NCI-H1105 treated with DMSO at 0.1 percent for 48 hours (cell line): ENCODE measurements at regions not wholly inside any gene's neighbourhood (a gene's known extent, or its start where the extent isn't known, plus 50 kb on each side); places are given as distances from the start of the nearest gene placed in this dataset.
A peak's percentile ranks its signal among the peaks of the same experiment; 100 is the strongest.
"Not testable (repeated sequence)": the region's sequence is repeated elsewhere in the genome, so short reads cannot be mapped to it uniquely, and the experiment has no call there.

Experiments used
- DNase-seq: peaks from one replicate; lab custom pipeline; 2025; lab: John Stamatoyannopoulos, UW

DNA sequence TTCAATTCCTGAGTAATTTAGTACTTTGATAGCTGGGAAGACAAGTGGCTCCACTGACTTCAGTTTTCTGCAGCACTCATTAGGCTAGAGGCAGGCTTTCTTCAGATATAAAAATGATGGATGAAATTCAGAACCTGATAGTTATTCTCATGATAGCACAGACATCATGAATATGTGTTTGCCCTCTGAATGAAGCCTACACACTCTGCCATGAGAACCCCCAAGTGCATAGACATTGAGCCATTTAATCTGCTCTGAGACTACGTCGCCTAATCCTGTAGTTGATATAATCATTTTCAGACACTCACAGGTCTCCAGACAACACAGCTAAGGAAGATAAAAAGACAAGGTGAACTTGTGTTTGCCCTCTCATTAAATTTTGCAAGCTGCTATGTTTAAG, 566.1 kb downstream of the AMY1C start:
- DNase-seq = no peak

DNA sequence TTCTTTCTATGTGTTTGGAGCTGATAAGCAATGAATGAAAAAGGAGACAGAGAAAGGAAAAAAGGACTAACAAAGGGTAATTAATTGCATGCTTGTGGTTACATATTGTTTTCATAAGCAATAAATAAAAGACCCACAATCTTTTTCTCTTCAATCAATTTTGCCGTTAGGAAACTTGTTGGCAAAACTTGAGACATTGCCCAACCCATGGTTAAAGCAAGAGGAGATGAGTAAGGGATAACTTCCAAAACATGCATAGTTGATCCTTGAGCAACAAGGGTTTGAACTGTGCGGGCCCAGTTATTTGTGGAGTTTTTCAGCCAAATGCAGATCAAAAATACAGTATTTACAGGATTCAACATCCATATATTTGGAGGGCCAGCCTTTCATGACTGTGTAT, 572.4 kb downstream of the AMY1C start:
- DNase-seq = no peak

DNA sequence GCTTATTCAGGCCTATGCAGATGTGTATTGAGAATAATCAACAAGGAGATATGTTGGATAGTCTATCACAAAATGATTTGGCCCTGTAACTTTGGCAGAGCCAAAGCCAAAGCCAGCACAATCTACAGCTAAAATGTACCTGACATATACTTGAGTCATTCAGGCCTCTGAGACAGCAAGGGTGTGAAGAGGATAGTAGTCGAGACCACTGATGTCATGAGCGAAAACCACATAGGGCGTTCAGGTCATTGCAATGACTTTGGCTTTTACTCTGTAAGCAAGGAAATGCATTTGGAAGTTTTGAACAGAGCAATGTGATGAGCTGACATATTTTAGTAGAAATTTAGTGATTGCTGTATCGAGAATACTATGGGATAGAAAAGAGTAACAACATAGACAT, 579.6 kb downstream of the AMY1C start:
- no peak for DNase-seq

DNA sequence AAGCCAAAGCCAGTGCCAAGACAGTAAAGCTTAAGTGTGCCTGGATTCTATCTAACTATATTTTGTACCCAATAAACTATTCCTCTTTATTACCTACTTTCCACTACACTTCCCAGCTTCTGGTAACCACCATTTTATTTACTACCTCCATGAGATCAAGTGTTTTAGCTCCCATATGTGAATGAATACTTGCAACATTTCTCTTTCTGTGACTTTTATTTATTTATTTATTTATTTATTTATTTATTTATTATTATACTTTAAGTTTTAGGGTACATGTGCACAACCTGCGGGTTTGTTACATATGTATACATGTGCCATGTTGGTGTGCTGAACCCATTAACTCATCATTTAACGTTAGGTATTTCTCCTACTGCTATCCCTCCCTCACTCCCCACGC, 582.1 kb downstream of the AMY1C start:
- DNase-seq = no peak

DNA sequence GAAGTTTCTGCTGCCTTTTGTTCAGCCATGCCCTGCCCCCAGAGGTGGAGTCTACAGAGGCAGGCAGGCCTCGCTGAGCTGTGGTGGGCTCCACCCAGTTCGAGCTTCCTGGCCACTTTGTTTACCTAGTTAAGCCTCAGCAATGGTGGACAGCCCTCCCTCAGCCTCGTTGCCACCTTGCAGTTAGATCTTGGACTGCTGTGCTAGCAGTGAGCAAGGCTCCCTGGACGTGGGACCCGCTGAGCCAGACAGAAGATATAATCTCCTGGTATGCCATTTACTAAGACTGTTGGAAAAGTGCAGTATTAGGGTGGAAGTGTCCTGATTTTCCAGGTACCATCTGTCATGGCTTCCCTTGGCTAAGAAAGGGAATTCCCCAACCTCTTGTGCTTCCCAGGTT, 588.2 kb downstream of the AMY1C start:
- not testable (repeated sequence) for DNase-seq

DNA sequence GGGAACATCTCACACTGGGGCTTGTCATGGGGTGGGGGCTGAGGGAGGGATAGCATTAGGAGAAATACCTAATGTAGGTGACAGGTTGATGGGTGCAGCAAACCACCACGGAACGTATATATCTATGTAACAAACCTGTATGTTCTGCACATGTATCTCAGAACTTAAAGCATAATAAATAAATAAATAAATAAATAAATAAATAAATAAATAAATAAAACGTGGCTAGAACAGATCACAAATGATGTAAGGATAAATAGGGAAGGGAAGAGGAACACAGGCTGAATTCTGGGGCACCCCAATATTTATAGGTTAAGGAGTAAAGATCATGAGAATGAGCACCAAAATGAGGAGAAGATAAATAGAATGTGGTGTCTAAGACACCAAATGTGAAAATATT, 592.2 kb downstream of the AMY1C start:
- no peak for DNase-seq

DNA sequence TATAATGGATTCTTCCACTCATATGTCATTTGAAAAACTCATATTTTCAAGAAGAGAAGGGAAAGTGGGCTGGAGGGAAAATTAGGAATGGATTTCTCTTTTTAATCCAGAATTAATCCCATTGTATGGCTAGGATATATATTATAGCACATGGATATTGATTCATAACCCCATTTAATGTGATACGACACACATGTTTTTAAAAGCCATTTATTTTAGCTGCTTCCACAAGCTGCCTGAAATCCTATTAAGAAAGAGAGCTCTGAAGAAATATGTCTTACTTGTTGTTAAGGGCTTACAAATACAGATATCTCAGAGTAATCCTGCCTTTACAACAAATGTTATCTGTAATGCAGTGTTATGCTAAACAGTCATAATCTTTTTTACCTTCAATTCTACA, 598.6 kb downstream of the AMY1C start:
- DNase-seq = no peak

DNA sequence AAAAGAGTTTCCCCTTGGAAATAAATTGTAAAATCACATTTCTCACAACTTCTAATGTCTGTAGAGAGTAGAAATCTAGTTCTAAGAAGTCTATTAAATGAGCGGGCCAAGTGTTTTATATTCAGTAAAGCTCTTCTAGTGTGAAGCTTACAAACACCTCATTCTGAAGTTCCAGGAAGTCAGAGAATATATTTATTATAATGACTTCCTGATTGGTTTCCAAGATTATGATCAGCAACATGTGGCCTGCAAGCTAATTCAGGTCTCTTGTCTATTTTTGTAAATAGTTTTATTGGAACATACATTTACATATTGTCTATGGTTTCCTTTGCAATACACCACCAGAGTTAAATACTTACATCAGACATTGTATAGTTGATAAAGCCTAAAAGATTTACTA, 603.9 kb downstream of the AMY1C start:
- DNase-seq = no peak

DNA sequence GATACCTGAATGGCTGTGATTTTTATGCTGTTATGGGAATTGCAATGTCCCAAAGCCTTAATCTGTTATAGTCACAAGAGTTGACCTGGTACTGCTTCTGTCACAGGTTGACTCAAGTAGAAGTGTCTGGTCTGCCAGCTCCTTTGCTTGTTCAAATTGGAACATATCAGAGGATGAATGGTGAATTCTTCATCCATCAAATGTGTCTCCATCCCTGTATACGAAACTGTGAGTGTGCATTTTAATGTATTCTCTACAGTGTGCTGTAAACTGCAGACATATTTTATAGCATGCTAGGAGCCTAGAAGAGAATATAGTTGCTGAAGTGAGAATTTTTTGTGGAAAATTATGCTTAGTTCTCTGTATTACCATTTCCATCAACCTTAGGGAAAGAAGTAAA, 608.4 kb downstream of the AMY1C start:
- DNase-seq = no peak

DNA sequence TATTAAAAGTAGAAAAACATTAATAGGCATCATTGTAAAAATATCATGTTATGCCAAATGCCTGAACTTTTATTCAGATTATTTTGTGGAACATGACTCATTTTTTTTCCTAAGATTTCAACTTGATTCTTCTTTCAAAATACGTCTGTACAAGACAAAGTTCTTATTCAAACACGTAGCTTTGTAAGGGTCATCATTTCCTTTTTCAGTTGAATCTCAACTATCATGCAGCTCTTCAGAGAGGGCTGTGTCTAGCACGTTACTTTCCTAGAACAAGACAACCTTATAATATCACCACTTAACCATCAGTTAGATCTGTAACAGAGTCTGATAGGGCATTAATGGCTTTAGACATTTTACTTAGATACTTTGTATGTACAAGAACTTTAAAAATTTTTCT, 608.9 kb downstream of the AMY1C start:
- no peak for DNase-seq

DNA sequence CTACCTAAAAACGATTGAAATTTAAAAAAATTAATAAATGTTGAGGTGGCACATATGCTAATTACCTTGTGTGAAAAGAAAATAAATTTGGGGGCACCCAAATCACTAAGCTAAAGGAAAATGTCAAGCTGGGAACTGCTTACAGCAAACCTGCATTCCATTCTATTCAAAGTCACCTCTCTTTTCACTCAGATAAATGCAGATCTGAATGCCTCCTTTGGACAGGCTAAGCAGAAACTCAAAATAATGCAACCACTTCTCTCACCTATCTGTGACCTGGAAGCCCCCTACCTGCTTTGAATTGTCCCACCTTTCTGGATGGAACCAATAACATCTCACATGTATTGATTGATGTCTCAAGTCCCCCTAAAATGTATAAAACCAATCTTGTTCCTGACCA, 628.7 kb downstream of the AMY1C start:
- no peak for DNase-seq

DNA sequence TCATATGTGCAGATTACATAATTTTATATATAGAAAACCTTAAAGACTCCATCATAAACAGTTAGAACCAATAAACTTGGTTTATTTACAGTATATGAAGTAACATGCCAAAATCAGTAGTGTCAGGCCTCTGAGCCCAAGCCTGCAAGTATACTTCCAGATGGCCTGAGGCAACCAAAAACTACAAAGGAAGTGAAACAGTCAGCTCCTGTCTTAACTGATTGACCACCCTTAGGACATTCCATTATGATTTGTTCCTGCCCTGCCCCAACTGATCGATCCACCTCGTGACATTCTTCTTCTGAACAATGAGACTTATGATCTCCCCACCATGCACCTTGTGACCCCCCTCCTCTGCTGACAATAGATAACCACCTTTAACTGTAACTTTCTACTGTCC, 630.3 kb downstream of the AMY1C start:
- no peak for DNase-seq

DNA sequence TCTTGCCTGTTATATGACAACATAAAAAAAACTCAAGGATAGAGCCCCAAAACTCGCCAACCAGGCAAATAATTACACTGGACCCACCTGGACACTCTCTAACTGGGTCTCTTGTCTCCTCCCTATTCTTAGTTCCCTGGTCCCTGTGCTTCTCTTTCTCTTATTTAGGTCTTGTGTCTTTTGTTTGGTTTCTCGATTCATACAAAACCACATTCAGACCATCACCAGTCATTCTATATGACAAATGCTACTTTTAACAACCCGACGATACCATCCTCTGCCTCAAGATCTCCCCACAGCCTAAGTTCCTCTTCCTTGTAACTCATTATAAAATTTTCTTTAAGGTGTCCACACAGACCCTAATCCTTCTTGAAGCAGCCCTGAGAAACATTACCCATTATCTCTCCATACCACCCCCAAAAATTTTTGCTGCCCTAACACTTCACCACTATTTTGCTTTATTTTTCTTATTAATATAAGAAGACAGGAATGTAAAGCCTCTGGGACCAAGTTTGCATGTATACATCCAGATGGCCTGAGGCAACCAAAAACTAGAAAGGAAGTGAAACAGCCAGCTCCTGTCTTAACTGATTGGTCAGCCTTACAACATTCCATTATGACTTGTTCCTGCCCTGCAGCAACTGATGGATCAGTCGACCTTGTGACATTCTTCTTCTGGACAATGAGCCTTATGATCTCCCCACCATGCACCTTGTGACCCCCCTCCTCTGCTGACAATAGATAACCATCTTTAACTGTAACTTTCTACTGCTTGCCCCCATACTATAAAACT, 638.2 kb downstream of the AMY1C start:
- no peak for DNase-seq

DNA sequence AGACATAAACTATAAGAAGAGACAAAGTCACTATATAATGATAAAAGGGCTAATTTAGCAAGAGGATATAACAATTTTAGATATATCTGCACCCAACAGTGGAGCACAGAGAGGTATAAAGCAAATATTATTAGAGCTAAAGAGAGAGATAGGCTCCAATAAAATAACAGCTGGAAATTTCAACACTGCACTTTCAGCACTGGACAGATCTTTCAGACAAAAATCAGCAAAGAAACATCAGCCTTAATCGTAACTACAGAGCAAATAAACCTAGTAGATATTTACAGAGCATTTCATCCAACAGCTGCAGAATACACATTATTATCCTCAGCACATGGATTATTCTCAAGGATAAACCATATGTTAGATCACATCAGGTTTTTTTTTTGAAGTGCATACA, 642.9 kb downstream of the AMY1C start:
- DNase-seq = no peak

DNA sequence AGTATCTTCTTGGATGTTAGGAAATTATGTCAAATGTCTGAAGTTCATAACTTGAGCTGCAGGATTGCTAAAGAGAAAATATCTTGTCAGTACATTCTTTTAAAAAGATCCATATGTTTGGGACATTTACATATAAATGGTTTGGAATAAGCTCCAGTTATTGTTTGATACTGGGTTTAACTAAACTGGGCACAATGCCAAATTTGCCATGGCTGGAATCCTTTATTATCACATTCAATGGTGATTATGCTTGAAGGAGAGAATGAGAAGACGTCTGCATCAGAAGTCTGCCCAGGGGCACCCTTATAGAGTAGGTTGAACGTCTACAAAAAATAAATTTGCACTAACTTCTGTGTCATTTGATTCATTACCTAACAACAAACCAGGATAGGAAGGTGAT, 652.5 kb downstream of the AMY1C start:
- DNase-seq = peak; percentile 93

DNA sequence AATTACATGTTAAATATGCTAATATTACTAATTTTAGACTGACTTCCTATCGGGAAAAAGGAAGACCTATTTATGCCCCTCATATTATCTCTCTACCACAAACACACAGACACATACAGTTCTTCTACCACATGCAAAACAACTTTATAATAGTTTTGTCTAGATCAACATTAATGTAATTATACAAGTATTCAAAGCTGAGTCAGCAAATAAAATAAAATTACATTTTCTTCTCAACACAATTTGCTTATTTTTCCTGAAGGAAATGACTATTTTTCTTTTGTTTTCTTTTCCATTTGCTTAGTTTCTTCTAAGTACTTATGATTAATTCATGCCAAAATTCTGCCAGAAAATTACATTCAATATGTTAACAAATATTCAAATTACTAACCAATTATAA, 654.2 kb downstream of the AMY1C start:
- DNase-seq = peak; percentile 15

DNA sequence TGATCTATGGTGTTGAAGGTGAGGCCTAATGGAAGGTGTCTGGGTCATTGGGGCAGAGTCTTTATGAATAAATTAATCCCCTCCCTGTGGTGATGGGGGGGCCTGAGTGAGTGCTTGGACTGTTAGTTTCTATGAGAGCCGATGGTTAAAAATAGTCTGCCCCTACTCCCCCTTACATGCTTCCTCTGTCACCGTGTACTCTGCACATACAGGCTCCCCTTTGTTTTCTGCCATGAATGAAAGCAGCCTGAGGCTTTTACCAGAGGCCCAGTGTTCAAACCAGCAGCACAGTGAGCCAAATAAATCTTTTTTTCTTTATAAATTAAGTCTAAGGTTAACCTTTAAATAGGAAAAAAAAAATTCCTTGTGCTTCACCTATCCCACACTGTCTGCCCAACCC, 657.0 kb downstream of the AMY1C start:
- DNase-seq = no peak

DNA sequence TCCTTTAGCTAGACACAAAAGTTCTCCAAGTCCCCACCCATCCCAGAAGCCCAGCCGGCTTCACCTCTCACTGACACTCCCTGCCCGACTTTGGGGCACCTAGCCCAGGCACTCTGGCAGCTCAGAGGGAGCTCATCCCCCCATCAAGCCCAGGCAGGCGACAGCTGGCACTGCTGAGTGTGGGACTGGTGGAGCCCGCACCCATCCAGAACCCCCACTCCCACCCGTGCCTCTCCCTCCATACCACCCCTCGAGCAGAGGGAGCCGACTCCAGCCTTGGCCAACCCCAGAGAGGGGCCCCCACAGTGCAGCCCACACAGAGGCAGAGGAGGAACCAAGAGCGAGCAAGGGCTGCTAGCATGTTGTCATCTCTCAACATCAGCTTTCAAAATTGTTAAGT, 658.6 kb downstream of the AMY1C start:
- DNase-seq = no peak

DNA sequence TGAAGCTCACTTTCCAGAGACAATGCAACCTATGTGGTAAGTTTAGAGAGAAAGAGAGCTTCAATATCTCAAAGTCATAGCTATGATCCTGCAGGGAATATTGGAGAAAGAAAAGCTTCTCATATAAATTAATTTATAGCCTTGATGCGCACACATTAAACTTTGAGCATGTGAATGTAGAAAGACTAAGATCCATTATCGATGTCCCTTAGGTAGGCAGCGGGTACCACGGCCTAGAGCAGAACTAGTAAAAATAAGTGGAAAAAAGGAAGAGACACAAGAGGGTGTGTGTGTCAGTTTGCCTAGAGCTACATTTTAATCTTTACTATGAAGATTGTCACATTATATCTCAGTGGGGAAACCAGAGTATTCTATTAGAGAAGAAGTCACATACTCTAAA, 685.6 kb downstream of the AMY1C start:
- no peak for DNase-seq

DNA sequence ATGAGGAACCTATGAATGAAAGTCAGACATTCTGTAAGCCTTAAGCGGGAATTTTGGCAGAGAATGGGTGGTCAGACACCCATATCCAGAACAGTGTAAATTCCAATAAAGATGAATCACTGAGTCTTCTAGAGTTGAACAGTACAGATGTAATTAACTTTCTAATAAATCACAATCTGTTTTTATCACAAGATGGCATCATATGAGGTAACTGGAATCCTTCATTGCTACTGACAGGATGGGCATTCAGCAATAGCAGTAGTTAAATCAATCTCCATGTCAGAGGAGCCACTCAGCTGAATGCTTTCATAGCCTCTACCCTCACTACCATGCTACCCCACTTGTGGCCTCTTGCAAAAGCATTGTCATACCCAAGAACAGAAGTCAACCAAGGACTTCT, 690.3 kb downstream of the AMY1C start:
- DNase-seq = no peak

DNA sequence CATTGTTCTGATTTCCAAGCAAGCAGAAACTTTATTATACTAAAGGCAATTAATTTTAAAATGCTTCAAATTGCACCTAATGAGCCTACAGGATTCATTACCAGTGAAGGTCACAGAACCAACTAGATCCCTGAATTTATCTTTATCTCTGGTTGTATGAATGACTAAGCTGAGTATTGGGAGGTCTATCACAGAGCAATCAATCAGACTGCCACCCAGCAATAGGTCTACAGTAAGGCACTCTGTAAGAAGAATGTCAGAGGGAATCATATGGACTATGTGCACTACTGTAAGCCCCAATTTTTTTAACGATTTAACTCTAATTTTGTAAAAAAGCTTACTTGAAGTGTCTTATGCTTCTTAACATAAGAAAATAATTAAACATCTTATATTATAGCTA, 707.0 kb downstream of the AMY1C start:
- no peak for DNase-seq

DNA sequence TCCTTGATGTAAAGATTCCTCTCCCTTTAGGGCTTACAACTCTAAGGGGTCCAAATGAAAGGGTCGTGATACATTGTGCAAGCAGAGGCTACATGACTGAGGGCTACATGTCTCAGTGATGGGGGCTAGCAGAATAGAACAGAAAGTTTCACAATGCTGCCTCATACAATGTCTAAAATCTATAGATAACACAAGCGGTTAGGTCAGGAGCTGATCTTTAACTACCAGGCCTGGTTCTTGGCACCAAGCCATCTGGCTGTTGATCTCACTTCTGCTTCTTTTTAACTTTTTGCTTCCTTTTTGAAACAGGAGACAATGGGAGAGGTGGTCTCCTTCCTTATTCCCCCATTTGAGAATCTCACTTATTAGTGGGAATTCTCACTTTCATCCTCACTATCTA, 710.2 kb downstream of the AMY1C start:
- DNase-seq = no peak

DNA sequence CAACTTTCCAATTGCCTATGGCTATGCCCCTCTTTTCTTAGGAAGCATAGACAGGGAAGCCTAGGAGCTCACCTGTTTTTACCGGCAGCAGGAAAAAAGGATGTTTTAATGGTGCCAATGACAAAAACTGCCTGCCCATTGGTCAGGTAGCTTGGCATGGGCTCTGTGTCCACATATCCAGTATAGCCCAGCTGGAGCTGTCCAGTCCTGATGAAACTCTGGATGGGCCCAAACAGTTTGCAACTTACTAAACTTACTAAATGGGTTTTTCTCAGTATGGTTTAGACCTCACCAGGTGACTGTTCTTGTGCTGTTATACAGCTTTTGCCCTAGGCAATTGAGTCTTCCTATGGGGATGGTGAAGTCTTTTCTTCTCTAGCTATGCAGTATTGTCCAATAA, 711.2 kb downstream of the AMY1C start:
- DNase-seq = no peak

DNA sequence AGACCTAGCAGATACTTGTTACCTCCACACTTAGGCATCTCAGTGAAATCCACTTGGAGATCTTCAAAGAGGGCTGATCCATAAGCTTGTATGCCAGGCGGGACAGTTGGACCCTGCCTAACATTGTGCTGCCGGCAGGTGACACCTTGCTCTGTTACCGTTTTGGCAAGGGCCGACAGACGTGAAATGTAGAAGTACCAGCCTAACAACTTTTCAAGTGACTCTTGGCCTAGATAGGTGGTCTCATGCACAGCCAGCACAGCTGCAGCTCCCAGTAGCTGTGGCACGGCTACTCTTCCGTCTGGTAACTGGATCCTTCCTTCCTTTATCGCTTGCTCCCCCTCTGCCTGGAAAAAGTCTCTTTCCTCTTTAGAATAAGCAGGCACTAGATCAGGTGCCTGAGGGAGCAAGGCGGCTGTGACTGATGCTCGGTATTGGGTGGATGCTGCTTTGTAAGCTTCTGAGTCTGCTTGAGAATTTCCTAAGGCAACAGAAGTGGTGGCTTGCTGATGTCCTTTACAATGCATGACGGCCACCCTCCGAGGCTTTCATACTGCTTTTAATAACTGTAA, 713.5 kb downstream of the AMY1C start:
- no peak for DNase-seq
